SK-N-SH (cell line): ENCODE measurements at regions not wholly inside any gene's neighbourhood (a gene's known extent, or its start where the extent isn't known, plus 50 kb on each side); places are given as distances from the start of the nearest gene placed in this dataset.

Experiments
- CTCF ChIA-PET: fragments of 300-600, 350-600 bp; formaldehyde crosslinking; extraction: SDS; loops from one replicate; lab custom pipeline; 2021; lab: Yijun Ruan, JAX
- POLR2A ChIA-PET: fragments of 350-600 bp; sonication (Branson Sonifier 250); formaldehyde crosslinking; extraction: SDS; loops from one replicate; lab custom pipeline; 2020; ENCODE audit warnings: antibody characterized with exemption, inconsistent platforms; lab: Yijun Ruan, JAX
- DNase-seq: peaks from one replicate; pipeline ENCODE4 v3.0.0; 2012
- H2AFZ ChIP-seq: fragments of 200-600 bp; sonication (generic); 2 replicates; pipeline ENCODE4 v1.8.1; 2016; ENCODE audit warnings: antibody characterized with exemption, mild to moderate bottlenecking, low read depth
- H3F3A ChIP-seq: fragments of 200-600 bp; sonication (generic); replicated peaks from 2 replicates; pipeline ENCODE3; 2016; ENCODE audit warnings: antibody characterized with exemption, mild to moderate bottlenecking; ENCODE audit not compliant: insufficient read depth
- H3K27ac ChIP-seq, 2 experiments: fragments of 200-500 bp in 1 of 2; fragments of 200-600 bp in 1 of 2; sonication (Bioruptor generic) in 1 of 2; sonication (generic), shearing (Covaris generic) in 1 of 2; 2 replicates each; pipeline versions ENCODE4 v1.5.1 to v1.6.1; 2014 to 2016; ENCODE audit warnings: low read depth in 2 of 2, inconsistent platforms in 1 of 2, low read length in 1 of 2, mild to moderate bottlenecking in 1 of 2, mixed read lengths in 1 of 2
- H3K27me3 ChIP-seq: fragments of 200-600 bp; sonication (generic), shearing (Covaris generic); 2 replicates; pipeline ENCODE4 v1.6.1; 2016; ENCODE audit warnings: mixed run types; ENCODE audit not compliant: insufficient read depth
- H3K36me3 ChIP-seq, 2 experiments: fragments of 200-500 bp in 1 of 2; fragments of 200-600 bp in 1 of 2; sonication (Bioruptor generic) in 1 of 2; sonication (generic) in 1 of 2; replicated peaks in 1 of 2; 2 replicates each; pipeline versions ENCODE3 to v1.5.1; 2014 to 2016; ENCODE audit warnings: low read length in 1 of 2, mild to moderate bottlenecking in 1 of 2; ENCODE audit not compliant: insufficient read depth in 2 of 2, control insufficient read depth in 1 of 2
- H3K4me1 ChIP-seq, 2 experiments: fragments of 200-500 bp in 1 of 2; fragments of 200-600 bp in 1 of 2; sonication (Bioruptor generic) in 1 of 2; sonication (generic), shearing (Covaris generic) in 1 of 2; 2 replicates each; pipeline versions ENCODE4 v1.5.1 to v1.6.1; 2014 to 2016; ENCODE audit warnings: low read depth in 1 of 2, low read length in 1 of 2, mixed run types in 1 of 2; ENCODE audit not compliant: insufficient read depth in 2 of 2, control insufficient read depth in 1 of 2
- H3K4me2 ChIP-seq: fragments of 200-600 bp; sonication (generic), shearing (Covaris generic); 2 replicates; pipeline ENCODE4 v1.6.1; 2017; ENCODE audit warnings: mixed run types
- H3K4me3 ChIP-seq, 2 experiments: fragments of 200-500 bp in 1 of 2; fragments of 200-600 bp in 1 of 2; sonication (Bioruptor generic) in 1 of 2; sonication (generic), shearing (Covaris generic) in 1 of 2; 2 replicates each; pipeline versions ENCODE4 v1.5.1 to v1.8.1; 2014 to 2016; ENCODE audit warnings: low read depth in 2 of 2, inconsistent platforms in 1 of 2, low read length in 1 of 2, mild to moderate bottlenecking in 1 of 2, mixed read lengths in 1 of 2, moderate library complexity in 1 of 2
- H3K79me2 ChIP-seq: fragments of 200-600 bp; sonication (generic); 2 replicates; pipeline ENCODE4 v1.8.1; 2017; ENCODE audit warnings: mild to moderate bottlenecking; ENCODE audit not compliant: insufficient read depth
- H3K9ac ChIP-seq: fragments of 200-600 bp; sonication (generic); 2 replicates; pipeline ENCODE4 v1.6.1; 2017; ENCODE audit warnings: mixed run types
- H3K9me2 ChIP-seq: fragments of 200-600 bp; sonication (generic); 2 replicates; pipeline ENCODE4 v1.6.1; 2017; ENCODE audit warnings: mixed run types
- H3K9me3 ChIP-seq: fragments of 200-600 bp; sonication (generic); 2 replicates; pipeline ENCODE4 v1.6.1; 2017; ENCODE audit warnings: mixed run types, mild to moderate bottlenecking, moderate library complexity
- H4K20me1 ChIP-seq: fragments of 200-600 bp; sonication (generic); 2 replicates; pipeline ENCODE4 v1.6.1; 2017; ENCODE audit warnings: mild to moderate bottlenecking, mixed run types; ENCODE audit not compliant: insufficient read depth
- ELF1 ChIP-seq: IDR thresholded peaks from 2 replicates; pipeline ENCODE4 v1.4.0; 2012
- EZH2phosphoT487 ChIP-seq: fragments of 200-600 bp; sonication (generic); IDR thresholded peaks from 2 replicates; pipeline ENCODE4 v1.6.1; 2017; ENCODE audit warnings: low read depth, mixed run types, mild to moderate bottlenecking, antibody characterized with exemption, moderate library complexity, borderline replicate concordance
- FOSL2 ChIP-seq: IDR thresholded peaks from 2 replicates; pipeline ENCODE4 v1.4.0; 2012; ENCODE audit warnings: low read depth, mild to moderate bottlenecking, moderate library complexity, borderline replicate concordance
- FOXJ3 ChIP-seq: sonication (generic); formaldehyde crosslinking; IDR thresholded peaks from 2 replicates; pipeline ENCODE4 v1.5.1; 2020; ENCODE audit warnings: mild to moderate bottlenecking, missing genetic modification reagents
- GATA2 ChIP-seq: sonication (generic); formaldehyde crosslinking; IDR thresholded peaks from 2 replicates; pipeline ENCODE4 v1.5.0; 2020; ENCODE audit warnings: mild to moderate bottlenecking, missing genetic modification reagents
- JUND ChIP-seq: IDR thresholded peaks from 2 replicates; pipeline ENCODE4 v1.4.0; 2012
- NFIC ChIP-seq: IDR thresholded peaks from 2 replicates; pipeline ENCODE4 v1.4.0; 2012; ENCODE audit warnings: borderline replicate concordance
- RAD21 ChIP-seq: IDR thresholded peaks from 2 replicates; pipeline ENCODE4 v1.6.1; 2012; ENCODE audit warnings: mild to moderate bottlenecking, low read length
- RCOR1 ChIP-seq: fragments of 150-350 bp; IDR thresholded peaks from 2 replicates; pipeline ENCODE4 v1.6.1; 2017; ENCODE audit warnings: antibody characterized with exemption, low read length
- RXRA ChIP-seq: IDR thresholded peaks from 2 replicates; pipeline ENCODE4 v1.4.0; 2012; ENCODE audit warnings: low read depth, mild to moderate bottlenecking, borderline replicate concordance
- SIN3A ChIP-seq: IDR thresholded peaks from 2 replicates; pipeline ENCODE4 v1.6.1; 2012; ENCODE audit warnings: low read depth, mild to moderate bottlenecking, low read length, moderate library complexity, borderline replicate concordance
- TAF1 ChIP-seq: IDR thresholded peaks from 2 replicates; pipeline ENCODE4 v1.6.1; 2012; ENCODE audit warnings: low read depth, mild to moderate bottlenecking, low read length, moderate library complexity, borderline replicate concordance
- YY1 ChIP-seq: IDR thresholded peaks from 2 replicates; pipeline ENCODE4 v1.4.0; 2012; ENCODE audit warnings: low read depth, mild to moderate bottlenecking
- TF ChIP-seq, protein P1 (sequence below): IDR thresholded peaks from 2 replicates; pipeline ENCODE4 v1.4.0; 2012; ENCODE audit warnings: low read depth
- TF ChIP-seq, protein P2 (sequence below): IDR thresholded peaks from 2 replicates; pipeline ENCODE4 v1.4.0; 2012; ENCODE audit warnings: low read depth, borderline replicate concordance
- TF ChIP-seq, protein P3 (sequence below): IDR thresholded peaks from 2 replicates; pipeline ENCODE4 v1.6.1; 2012; ENCODE audit warnings: mild to moderate bottlenecking, low read depth, low read length, moderate library complexity
- TF ChIP-seq, protein P4 (sequence below): fragments of 150-350 bp; IDR thresholded peaks from 2 replicates; pipeline ENCODE4 v1.6.1; 2017; ENCODE audit warnings: antibody characterized with exemption, low read length, low read depth, borderline replicate concordance
- TF ChIP-seq, protein P5 (sequence below): fragments of 150-350 bp; IDR thresholded peaks from 2 replicates; pipeline ENCODE4 v1.6.1; 2016; ENCODE audit warnings: mild to moderate bottlenecking, low read depth, low read length

DNA sequence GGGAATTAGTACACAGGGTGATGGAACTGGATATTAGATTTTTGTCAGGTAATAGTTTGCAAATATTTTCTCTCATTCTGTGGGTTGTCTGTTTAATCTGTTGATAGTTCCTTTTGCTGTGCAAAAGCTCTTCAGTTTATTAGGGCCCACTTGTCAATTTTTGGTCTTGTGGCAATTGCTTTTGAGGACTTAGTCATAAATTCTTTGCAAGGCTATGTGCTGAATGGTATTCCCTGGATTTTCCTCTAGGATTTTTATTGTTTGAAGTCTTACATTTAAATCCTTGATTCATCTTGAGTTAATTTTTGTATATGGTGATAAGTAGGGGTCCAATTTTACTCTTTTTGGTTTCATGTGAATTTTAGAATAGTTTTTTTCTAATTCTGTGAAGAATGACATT is 111.3 kb downstream of the ARRDC4 start:
- no peak overlapping the region for H3K27ac ChIP-seq
- H3K4me1 ChIP-seq: no peaks in the 10 kb centered on the region; a peak in 2 of 4 replicates
- POLR2A ChIA-PET: no interaction called here

DNA sequence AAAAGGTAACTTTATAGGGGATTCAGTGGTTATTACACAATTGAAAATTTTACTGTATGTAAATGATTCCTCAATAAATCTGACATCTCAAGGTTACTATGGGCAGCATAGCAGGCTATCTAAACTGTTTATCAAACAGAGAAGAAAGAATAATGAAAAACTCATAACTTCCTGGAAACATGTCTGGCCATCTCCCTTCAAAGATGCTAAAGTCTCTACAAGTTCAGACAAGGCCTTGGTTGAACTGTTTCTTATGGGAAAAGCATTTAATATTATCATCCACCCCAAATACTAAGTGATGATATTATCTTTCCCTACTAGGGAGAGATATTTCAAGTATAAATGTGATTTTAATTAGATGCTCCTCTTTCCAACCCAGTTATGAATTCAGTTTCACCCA is 114.9 kb downstream of the ARRDC4 start:
- CTCF ChIA-PET: interaction anchor here (0.7 kb wide), 1 partner anchor 171 kb away, joined by 4 read pairs; no protein-coding TSS in a partner anchor
- TF ChIP-seq JUND: no peak
- TF ChIP-seq, protein P1, sequence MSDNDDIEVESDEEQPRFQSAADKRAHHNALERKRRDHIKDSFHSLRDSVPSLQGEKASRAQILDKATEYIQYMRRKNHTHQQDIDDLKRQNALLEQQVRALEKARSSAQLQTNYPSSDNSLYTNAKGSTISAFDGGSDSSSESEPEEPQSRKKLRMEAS: no peak
- TF ChIP-seq EZH2phosphoT487: no peak
- no peak for TF ChIP-seq RAD21
- no peak for TF ChIP-seq YY1
- TF ChIP-seq GATA2: no peak
- TF ChIP-seq, protein P2, sequence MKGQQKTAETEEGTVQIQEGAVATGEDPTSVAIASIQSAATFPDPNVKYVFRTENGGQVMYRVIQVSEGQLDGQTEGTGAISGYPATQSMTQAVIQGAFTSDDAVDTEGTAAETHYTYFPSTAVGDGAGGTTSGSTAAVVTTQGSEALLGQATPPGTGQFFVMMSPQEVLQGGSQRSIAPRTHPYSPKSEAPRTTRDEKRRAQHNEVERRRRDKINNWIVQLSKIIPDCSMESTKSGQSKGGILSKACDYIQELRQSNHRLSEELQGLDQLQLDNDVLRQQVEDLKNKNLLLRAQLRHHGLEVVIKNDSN: no peak
- POLR2A ChIA-PET: no interaction called here
- Histone ChIP-seq H3K36me3 (no peaks in the 10 kb centered on the region), H3F3A (no peaks in the 10 kb centered on the region), H2AFZ (no peak overlapping the region), H3K9me3 (no peaks in the 10 kb centered on the region), H3K27ac (peak overlapping the region in 1 of 2 experiments; percentile 47; a peak in 1 of 4 replicates), H4K20me1 (no peaks in the 10 kb centered on the region), H3K4me1 (no peaks in the 10 kb centered on the region; a peak in 2 of 4 replicates), H3K4me2 (no peak overlapping the region), H3K9ac (no peak overlapping the region), H3K79me2 (no peaks in the 10 kb centered on the region), H3K4me3 (no peak overlapping the region), H3K27me3 (no peaks in the 10 kb centered on the region), H3K9me2 (no peaks in the 10 kb centered on the region)
- DNase-seq: no peak

More for the DNA sequence above, 111.3 kb downstream of the ARRDC4 start:
- Histone ChIP-seq H3K9ac (no peak overlapping the region), H2AFZ (no peak overlapping the region), H3K9me2 (no peaks in the 10 kb centered on the region)
- CTCF ChIA-PET: no interaction called here
- TF ChIP-seq JUND (no peak), TAF1 (no peak), NFIC (no peak), GATA2 (no peak), FOSL2 (no peak), RCOR1 (no peak), RXRA (no peak), RAD21 (no peak), ELF1 (no peak), FOXJ3 (no peak), SIN3A (no peak)
- TF ChIP-seq, protein P3, sequence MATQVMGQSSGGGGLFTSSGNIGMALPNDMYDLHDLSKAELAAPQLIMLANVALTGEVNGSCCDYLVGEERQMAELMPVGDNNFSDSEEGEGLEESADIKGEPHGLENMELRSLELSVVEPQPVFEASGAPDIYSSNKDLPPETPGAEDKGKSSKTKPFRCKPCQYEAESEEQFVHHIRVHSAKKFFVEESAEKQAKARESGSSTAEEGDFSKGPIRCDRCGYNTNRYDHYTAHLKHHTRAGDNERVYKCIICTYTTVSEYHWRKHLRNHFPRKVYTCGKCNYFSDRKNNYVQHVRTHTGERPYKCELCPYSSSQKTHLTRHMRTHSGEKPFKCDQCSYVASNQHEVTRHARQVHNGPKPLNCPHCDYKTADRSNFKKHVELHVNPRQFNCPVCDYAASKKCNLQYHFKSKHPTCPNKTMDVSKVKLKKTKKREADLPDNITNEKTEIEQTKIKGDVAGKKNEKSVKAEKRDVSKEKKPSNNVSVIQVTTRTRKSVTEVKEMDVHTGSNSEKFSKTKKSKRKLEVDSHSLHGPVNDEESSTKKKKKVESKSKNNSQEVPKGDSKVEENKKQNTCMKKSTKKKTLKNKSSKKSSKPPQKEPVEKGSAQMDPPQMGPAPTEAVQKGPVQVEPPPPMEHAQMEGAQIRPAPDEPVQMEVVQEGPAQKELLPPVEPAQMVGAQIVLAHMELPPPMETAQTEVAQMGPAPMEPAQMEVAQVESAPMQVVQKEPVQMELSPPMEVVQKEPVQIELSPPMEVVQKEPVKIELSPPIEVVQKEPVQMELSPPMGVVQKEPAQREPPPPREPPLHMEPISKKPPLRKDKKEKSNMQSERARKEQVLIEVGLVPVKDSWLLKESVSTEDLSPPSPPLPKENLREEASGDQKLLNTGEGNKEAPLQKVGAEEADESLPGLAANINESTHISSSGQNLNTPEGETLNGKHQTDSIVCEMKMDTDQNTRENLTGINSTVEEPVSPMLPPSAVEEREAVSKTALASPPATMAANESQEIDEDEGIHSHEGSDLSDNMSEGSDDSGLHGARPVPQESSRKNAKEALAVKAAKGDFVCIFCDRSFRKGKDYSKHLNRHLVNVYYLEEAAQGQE: no peak
- TF ChIP-seq, protein P4, sequence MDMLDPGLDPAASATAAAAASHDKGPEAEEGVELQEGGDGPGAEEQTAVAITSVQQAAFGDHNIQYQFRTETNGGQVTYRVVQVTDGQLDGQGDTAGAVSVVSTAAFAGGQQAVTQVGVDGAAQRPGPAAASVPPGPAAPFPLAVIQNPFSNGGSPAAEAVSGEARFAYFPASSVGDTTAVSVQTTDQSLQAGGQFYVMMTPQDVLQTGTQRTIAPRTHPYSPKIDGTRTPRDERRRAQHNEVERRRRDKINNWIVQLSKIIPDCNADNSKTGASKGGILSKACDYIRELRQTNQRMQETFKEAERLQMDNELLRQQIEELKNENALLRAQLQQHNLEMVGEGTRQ: no peak
- TF ChIP-seq, protein P5, sequence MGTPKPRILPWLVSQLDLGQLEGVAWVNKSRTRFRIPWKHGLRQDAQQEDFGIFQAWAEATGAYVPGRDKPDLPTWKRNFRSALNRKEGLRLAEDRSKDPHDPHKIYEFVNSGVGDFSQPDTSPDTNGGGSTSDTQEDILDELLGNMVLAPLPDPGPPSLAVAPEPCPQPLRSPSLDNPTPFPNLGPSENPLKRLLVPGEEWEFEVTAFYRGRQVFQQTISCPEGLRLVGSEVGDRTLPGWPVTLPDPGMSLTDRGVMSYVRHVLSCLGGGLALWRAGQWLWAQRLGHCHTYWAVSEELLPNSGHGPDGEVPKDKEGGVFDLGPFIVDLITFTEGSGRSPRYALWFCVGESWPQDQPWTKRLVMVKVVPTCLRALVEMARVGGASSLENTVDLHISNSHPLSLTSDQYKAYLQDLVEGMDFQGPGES: no peak
- TF ChIP-seq, all 33 proteins: peak for 0
- Histone ChIP-seq H4K20me1 (no peaks in the 10 kb centered on the region), H3K9me3 (no peaks in the 10 kb centered on the region), H3K27me3 (no peaks in the 10 kb centered on the region), H3F3A (no peaks in the 10 kb centered on the region), H3K79me2 (no peaks in the 10 kb centered on the region), H3K36me3 (no peaks in the 10 kb centered on the region), H3K4me3 (no peak overlapping the region), H3K4me2 (no peak overlapping the region)
- DNase-seq: no peak
